T-helper 17 cell (primary cell): ENCODE measurements at regions not wholly inside any gene's neighbourhood (a gene's known extent, or its start where the extent isn't known, plus 50 kb on each side); places are given as distances from the start of the nearest gene placed in this dataset.
"Not testable (repeated sequence)": the region's sequence is repeated elsewhere in the genome, so short reads cannot be mapped to it uniquely, and the experiment has no call there.

ENCODE experiments used
- ATAC-seq: fragments of 150-1000 bp; cut with Tn5 transposase; 2 replicates; pipeline ENCODE4 v1.10.0; 2021; ENCODE audit warnings: mild to moderate bottlenecking, moderate library complexity
- DNase-seq, 3 donors: peaks; one replicate each; pipeline versions ENCODE4 v3.0.0 to v3.0.0-alpha.2; 2020 to 2021
- H3K9me3 ChIP-seq: one replicate; pipeline ENCODE4 v1.7.0; 2013; ENCODE audit warnings: low read length, mild to moderate bottlenecking; ENCODE audit not compliant: control insufficient read depth, poor library complexity, severe bottlenecking
- H3K27ac Mint-ChIP-seq: one replicate; pipeline ENCODE4 v1.8.0; 2022; ENCODE audit warnings: mild to moderate bottlenecking, moderate library complexity, mixed read lengths
- H3K27me3 Mint-ChIP-seq: one replicate; pipeline ENCODE4 v1.8.0; 2022; ENCODE audit warnings: mixed read lengths
- H3K36me3 Mint-ChIP-seq: one replicate; pipeline ENCODE4 v1.8.0; 2022; ENCODE audit warnings: low read depth, mixed read lengths
- H3K4me1 Mint-ChIP-seq: one replicate; pipeline ENCODE4 v1.8.0; 2022; ENCODE audit warnings: mild to moderate bottlenecking, mixed read lengths
- H3K4me3 Mint-ChIP-seq: one replicate; pipeline ENCODE4 v1.8.0; 2022; ENCODE audit warnings: mild to moderate bottlenecking, moderate library complexity, mixed read lengths

DNA sequence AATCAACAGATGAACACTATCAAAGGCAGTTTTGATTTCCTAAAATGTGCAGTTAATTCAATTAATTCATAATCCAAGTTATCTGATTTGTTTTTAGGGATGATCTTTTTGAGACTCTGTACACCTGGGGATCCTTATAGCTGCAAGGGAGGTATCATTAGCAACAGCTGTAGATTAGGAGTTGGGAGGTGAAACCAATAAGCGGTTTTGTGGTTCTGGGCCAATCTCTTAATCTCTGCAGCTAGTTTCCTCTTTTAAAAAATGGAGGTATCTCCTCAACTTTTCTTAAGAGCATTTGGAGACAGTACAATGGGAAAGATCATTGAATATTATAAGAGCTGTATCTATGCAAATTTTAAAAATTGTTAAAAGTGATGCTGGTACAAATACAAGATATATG, 126.0 kb downstream of the MC4R start:
- Mint-ChIP-seq H3K36me3 (no peaks in the 10 kb centered on the region), H3K27ac (no peak overlapping the region), H3K27me3 (no peaks in the 10 kb centered on the region), H3K4me3 (no peak overlapping the region), H3K4me1 (no peaks in the 10 kb centered on the region)
- DNase-seq = no peak
- no peaks in the 10 kb centered on the region for H3K9me3 ChIP-seq
- ATAC-seq = no peak

DNA sequence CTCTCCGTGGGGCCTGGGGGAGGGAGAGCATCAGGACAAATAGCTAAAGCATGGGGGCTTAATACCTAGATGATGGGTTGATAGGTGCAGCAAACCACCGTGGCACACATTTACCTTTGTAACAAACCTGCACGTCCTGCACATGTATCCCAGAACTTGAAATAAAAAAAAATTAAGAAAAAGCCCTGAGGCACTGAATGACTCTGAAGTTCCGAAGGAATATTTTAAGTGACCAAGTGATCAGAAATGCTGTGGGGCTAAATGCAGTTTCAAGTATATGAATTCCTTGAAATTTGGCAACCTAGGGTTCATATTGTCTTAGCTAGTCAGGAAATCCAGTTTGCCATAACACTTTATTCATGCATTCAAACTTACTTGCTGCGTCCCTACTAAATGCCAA, 127.5 kb downstream of the MC4R start:
- DNase-seq (no peak), ATAC-seq (no peak)
- no peaks in the 10 kb centered on the region for H3K9me3 ChIP-seq
- no peak overlapping the region for H3K4me3 Mint-ChIP-seq
- H3K27me3 Mint-ChIP-seq = no peaks in the 10 kb centered on the region
- H3K4me1 Mint-ChIP-seq = no peaks in the 10 kb centered on the region
- H3K27ac Mint-ChIP-seq = no peak overlapping the region
- H3K36me3 Mint-ChIP-seq = no peaks in the 10 kb centered on the region

DNA sequence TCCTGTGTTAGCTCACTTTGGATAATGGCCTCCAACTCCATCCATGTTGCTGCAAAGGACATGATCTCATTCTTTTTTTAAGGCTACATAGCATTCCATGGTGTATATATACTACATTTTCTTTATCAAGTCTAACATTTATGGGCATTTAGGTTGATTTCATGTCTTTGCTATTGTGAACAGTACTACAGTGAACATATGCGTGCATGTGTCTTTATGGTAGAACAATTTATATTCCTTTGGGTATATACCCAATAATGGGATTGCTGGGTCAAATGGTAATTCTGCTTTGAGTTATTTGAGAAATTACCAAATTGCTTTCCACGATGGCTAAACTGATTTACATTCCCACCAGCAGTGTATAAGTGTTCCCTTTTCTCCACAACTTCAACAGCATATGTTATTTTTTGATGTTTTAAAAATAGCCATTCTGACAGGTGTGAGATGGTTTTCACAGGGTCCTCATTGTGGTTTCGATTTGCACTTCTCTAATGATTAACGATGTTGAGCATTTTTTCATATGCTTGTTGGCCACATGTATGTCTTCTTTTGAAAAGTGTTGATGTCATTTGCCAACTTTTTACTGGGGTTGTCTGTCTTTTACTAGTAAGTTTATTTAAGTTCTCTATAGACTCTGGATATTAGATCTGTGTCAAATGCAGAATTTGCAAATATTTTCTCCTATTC, 133.4 kb downstream of the MC4R start:
- ATAC-seq, H3K9me3 ChIP-seq, H3K27ac Mint-ChIP-seq, H3K4me3 Mint-ChIP-seq, H3K27me3 Mint-ChIP-seq, H3K36me3 Mint-ChIP-seq, H3K4me1 Mint-ChIP-seq, DNase-seq: not testable (repeated sequence)

DNA sequence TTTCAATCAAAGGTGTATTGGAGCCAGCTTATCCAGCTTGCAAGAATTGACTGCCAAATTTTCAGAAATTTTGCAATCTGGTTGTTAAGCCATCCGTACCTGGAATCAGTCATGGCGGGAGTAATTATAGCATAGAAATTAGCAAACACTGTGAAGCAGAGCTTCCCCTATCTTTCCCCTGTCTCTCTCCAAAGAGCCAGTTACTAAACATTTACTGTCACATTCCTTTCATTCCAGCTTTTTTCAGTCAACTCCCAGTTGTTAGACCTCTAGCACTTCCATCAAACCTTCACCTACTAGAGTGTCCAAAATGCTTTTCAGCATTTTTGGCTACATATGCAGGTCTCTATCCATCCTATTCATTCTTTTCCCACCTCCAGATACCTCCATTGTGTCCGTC, 137.4 kb downstream of the MC4R start:
- Mint-ChIP-seq H3K27ac (no peak overlapping the region), H3K36me3 (no peaks in the 10 kb centered on the region), H3K27me3 (no peaks in the 10 kb centered on the region), H3K4me3 (no peak overlapping the region), H3K4me1 (no peaks in the 10 kb centered on the region)
- ATAC-seq = no peak
- H3K9me3 ChIP-seq = no peaks in the 10 kb centered on the region
- DNase-seq = no peak

DNA sequence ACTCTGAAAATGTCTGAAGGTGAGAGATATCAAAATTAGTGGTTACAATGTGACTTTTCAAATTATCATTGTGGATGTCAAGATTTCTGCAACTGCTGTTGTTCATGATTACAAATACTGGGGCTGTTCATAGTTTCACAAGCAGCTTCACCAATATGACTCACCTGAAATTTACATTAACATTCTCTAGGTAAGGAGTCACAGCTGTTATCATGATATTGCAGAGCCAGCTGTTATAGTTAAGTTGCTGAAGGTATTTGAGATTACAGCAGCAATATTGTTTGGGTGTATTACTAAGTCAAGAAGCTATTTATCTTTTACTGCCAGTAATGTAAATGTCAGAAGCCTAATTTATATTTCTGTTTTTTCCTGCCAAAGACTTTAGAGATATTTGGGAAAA, 140.0 kb downstream of the MC4R start:
- DNase-seq (no peak), ATAC-seq (no peak)
- Mint-ChIP-seq H3K27me3 (no peaks in the 10 kb centered on the region), H3K27ac (no peak overlapping the region), H3K4me3 (no peak overlapping the region), H3K4me1 (no peaks in the 10 kb centered on the region), H3K36me3 (no peaks in the 10 kb centered on the region)
- no peaks in the 10 kb centered on the region for H3K9me3 ChIP-seq

DNA sequence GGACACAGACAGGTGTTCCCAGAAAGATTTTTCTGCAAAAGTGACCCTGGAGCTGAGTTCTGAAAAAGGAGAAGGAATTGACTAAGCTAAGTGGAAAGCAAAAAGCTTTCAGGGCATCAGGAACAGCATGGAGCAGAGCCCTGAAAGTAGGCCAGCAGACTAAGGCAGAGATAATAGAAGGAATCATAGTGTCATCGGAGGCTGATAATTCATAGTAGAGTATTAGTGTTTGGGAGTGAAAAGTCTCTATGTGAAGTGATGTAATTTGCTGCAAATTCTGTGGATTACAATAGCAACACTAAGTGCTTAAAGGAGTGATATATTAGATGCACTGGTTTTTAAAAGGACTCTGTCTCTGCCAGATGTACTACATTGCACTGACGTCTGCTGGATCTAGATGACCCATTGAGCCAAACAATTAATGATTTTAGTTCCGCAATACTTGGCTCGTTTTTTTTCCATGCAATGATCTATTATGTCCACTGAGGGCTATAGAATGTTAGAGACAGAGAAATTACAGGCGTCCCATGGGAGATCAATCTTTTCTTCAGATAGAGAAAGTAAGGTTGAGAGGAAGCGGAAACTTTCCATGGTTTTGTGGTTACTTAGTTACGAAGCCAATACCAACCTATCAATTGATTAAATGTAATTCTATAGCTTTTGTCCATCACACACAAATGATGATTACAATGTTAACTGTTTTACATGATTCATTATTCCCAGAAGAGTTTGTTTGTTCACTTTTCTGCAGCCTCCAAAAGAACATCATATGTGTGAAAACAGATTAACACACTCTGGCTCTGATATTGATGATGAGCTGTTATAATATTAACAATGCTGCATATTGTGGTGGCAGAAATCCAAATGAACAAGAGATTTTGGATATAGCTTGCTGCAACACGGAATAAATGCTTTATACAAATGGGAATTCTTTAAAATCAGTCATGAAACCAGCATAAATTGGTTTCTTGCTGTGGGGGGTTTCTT, 143.7 kb downstream of the MC4R start:
- Mint-ChIP-seq H3K27me3 (no peaks in the 10 kb centered on the region), H3K27ac (no peak overlapping the region), H3K4me3 (no peak overlapping the region), H3K4me1 (no peaks in the 10 kb centered on the region), H3K36me3 (no peaks in the 10 kb centered on the region)
- DNase-seq = no peak
- H3K9me3 ChIP-seq = no peaks in the 10 kb centered on the region
- no peak for ATAC-seq

DNA sequence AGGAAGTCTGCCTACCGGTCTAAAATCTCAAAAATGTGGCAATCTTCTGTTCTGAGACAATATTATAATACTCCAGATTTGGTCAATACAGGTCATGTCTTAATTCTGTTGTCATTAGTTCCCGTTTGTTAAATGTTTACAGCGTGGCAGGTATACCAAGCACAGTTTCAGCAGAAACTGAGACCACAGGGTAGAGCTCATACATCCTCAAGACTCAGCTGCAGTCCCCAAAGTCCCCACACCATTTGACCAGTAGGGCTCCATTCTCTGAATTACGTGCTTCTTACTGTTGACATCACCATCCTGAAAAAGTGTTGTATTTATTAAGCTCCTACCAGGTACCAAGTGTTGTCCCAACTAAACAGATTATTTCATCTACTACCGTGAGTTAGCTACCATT, 157.1 kb downstream of the MC4R start:
- H3K9me3 ChIP-seq = no peaks in the 10 kb centered on the region
- H3K4me1 Mint-ChIP-seq = no peaks in the 10 kb centered on the region
- DNase-seq = no peak
- ATAC-seq = no peak
- no peaks in the 10 kb centered on the region for H3K27me3 Mint-ChIP-seq
- H3K36me3 Mint-ChIP-seq = no peaks in the 10 kb centered on the region
- no peak overlapping the region for H3K4me3 Mint-ChIP-seq
- H3K27ac Mint-ChIP-seq = no peak overlapping the region

DNA sequence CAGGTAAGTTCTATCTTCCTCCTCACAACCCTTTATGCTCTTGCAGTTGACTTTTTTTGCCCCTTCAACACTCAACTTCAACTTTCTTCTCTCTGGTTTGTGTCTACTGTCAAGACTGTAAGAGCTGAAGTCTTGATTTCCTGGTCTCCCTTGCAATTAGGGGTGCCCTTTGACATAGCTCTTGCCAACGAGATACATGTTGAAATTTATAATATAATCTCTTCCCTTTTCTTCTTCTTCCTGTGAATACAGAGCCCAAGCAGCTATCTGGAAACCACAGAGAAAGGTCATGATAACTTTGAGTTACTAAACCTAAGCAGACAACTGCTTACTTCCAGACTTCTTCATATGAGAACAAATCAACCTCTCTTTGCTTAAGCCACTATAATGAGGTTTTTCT, 163.5 kb downstream of the MC4R start:
- no peak overlapping the region for H3K27ac Mint-ChIP-seq
- no peak for ATAC-seq
- DNase-seq = no peak
- H3K4me3 Mint-ChIP-seq = no peak overlapping the region
- H3K9me3 ChIP-seq = no peaks in the 10 kb centered on the region
- H3K27me3 Mint-ChIP-seq = no peaks in the 10 kb centered on the region
- H3K36me3 Mint-ChIP-seq = no peaks in the 10 kb centered on the region
- no peaks in the 10 kb centered on the region for H3K4me1 Mint-ChIP-seq

DNA sequence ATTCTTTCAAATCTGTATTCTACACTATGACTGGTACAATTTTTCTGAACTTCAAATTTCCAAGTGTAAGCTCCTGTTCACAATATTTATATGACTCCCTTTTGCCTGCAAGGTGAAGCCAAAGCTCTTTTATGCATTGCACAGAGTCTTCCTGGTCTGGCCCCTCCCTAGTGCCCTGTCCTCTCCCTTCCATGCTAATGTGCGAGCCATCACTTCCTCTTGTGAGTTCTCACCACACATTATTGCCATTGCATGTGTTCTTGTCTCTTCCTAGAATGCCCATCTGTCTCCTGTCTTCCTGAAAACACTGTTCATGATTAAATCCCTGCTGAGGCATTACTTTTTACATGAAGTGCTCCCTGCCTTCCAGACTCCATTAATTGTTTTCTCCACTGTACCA, 169.9 kb downstream of the MC4R start:
- no peaks in the 10 kb centered on the region for H3K4me1 Mint-ChIP-seq
- H3K27me3 Mint-ChIP-seq = no peaks in the 10 kb centered on the region
- DNase-seq = no peak
- H3K4me3 Mint-ChIP-seq = no peak overlapping the region
- no peaks in the 10 kb centered on the region for H3K36me3 Mint-ChIP-seq
- no peaks in the 10 kb centered on the region for H3K9me3 ChIP-seq
- H3K27ac Mint-ChIP-seq = no peak overlapping the region
- ATAC-seq = no peak

DNA sequence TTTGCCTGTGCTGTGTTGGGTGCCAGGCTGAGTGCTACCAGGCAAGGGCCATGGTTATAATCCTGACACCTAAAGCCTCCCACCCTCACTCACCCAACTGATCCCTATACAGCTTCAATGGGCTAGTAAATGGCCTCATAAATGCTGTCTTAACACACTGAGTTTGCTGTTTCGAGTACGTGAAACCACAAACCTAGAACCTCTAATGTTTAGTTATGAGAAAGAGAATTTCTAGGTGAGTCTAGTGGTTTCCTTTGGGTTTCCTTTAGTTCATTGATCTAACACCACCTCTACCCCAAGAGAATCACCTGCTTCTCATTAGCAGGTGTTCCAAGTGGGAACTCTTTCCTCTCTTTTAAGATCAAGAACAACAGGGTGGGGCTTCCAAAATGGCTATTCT, 172.0 kb downstream of the MC4R start:
- H3K4me3 Mint-ChIP-seq = no peak overlapping the region
- no peaks in the 10 kb centered on the region for H3K36me3 Mint-ChIP-seq
- no peaks in the 10 kb centered on the region for H3K27me3 Mint-ChIP-seq
- H3K4me1 Mint-ChIP-seq = no peaks in the 10 kb centered on the region
- DNase-seq (no peak), ATAC-seq (no peak)
- no peak overlapping the region for H3K27ac Mint-ChIP-seq
- H3K9me3 ChIP-seq = no peaks in the 10 kb centered on the region

DNA sequence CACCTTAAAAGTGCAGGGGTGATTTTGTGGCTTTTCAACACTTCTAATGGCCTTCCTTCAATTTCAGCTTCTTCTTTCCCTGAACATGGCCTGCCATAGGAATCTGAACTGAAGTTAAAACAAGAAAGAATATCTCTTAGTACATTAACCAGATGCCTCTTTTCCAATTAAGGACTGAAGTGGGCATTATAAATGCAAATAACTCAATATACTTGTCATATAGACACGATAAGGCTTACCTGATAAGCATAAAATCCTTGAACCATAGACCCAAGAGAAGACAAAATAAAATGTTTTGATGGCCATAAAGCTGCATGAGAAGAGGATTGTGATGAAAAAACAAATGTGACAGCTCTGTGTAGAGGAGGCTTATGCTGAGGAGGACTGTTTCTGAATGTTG, 173.1 kb downstream of the MC4R start:
- H3K9me3 ChIP-seq = no peaks in the 10 kb centered on the region
- Mint-ChIP-seq H3K27me3 (no peaks in the 10 kb centered on the region), H3K36me3 (no peaks in the 10 kb centered on the region), H3K27ac (no peak overlapping the region), H3K4me1 (no peaks in the 10 kb centered on the region), H3K4me3 (no peak overlapping the region)
- no peak for DNase-seq
- no peak for ATAC-seq

DNA sequence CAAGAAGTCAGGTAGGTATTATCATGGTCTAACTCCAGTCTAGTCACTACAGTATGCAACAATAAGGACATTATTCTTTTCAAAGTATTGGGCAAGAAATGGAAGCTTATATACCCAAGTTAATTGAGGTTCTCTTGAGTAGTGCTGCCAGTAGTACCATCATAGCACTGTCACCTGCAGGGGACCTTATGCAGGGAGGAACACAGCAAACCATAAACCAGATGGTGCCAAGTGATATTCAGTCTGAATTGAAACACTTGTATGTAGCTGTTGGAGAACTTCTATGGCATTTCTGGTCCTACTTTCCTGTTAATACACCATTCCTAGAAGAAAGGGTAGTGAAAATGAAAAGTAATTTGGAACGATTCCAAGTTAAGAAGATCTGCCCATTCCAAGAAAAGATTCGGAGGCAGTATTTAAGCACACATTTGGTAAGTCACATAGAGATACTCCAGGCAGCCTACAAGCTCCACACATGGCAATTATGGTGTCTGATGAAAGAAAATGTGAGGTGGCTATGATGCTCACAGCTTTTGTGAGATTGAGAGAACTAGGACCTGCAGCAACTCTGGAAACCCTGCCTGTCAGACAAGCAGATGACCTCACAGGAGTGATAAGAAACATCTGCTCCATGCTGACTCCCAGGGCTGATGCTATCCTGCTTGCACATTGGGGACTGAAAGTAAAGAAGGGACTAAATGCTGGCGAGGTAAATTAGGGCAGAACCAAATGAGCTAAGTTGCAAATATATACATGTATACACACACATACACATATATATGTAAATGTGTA, 174.7 kb downstream of the MC4R start:
- H3K36me3 Mint-ChIP-seq = no peaks in the 10 kb centered on the region
- H3K27me3 Mint-ChIP-seq = no peaks in the 10 kb centered on the region
- no peaks in the 10 kb centered on the region for H3K4me1 Mint-ChIP-seq
- H3K9me3 ChIP-seq = no peaks in the 10 kb centered on the region
- ATAC-seq (no peak), DNase-seq (no peak)
- no peak overlapping the region for H3K27ac Mint-ChIP-seq
- no peak overlapping the region for H3K4me3 Mint-ChIP-seq

DNA sequence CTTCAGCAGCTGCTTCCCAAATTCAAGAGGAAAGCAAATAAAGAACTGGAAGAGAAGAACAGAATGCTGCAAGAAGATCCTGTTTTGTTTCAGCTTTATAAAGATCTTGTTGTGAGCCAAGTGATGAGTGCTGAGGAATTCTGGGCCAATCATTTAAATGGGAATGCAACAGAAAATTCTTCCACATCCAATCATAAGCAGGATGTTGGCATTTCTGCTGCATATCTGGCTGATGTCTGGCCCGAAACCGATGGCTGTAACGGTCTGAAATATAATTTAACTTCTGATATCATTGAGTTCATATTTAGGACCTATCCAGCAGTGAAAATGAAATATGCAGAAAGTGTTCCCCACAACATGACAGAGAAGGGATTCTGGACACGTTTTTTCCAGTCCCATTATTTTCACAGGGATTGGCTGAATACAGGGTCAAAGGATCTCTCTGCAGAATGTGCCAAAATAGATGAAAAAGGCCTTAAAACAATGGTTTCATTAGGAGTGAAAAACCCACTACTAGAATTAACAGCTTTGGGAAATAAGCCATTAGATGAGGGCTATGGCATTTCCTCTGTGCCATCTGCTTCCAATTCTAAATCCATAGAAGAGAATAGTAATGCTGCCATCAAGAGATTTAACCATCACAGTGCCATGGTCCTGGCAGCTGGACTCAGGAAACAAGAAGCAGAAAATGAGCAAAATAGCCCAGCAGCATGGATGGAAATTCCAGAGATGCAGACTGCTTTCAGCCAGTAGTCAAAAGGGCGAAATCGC, 175.6 kb downstream of the MC4R start:
- ATAC-seq = no peak
- H3K27ac Mint-ChIP-seq = no peak overlapping the region
- H3K4me1 Mint-ChIP-seq = no peaks in the 10 kb centered on the region

More for the DNA sequence above, 175.6 kb downstream of the MC4R start:
- no peaks in the 10 kb centered on the region for H3K36me3 Mint-ChIP-seq
- DNase-seq = no peak
- H3K27me3 Mint-ChIP-seq = no peaks in the 10 kb centered on the region
- H3K9me3 ChIP-seq = no peaks in the 10 kb centered on the region
- no peak overlapping the region for H3K4me3 Mint-ChIP-seq
